ENCODE measurements at regions not wholly inside any gene's neighbourhood (a gene's known extent, or its start where the extent isn't known, plus 50 kb on each side); places are given as distances from the start of the nearest gene placed in this dataset.

- no peak for DNase-seq (ENCODE audit: low read depth)
- H3K4me3 ChIP-seq (ENCODE audit: low read depth, low read length), result no peak overlapping the region
- TF ChIP-seq, protein P1, sequence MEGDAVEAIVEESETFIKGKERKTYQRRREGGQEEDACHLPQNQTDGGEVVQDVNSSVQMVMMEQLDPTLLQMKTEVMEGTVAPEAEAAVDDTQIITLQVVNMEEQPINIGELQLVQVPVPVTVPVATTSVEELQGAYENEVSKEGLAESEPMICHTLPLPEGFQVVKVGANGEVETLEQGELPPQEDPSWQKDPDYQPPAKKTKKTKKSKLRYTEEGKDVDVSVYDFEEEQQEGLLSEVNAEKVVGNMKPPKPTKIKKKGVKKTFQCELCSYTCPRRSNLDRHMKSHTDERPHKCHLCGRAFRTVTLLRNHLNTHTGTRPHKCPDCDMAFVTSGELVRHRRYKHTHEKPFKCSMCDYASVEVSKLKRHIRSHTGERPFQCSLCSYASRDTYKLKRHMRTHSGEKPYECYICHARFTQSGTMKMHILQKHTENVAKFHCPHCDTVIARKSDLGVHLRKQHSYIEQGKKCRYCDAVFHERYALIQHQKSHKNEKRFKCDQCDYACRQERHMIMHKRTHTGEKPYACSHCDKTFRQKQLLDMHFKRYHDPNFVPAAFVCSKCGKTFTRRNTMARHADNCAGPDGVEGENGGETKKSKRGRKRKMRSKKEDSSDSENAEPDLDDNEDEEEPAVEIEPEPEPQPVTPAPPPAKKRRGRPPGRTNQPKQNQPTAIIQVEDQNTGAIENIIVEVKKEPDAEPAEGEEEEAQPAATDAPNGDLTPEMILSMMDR (IDR thresholded peaks at IDR 0.05; ENCODE audit: insufficient read depth, low read length), result no peak
Observed at GRCh38 chr13:23955064-23955463, 57.8 kb upstream of the C1QTNF9B start.

DNA sequence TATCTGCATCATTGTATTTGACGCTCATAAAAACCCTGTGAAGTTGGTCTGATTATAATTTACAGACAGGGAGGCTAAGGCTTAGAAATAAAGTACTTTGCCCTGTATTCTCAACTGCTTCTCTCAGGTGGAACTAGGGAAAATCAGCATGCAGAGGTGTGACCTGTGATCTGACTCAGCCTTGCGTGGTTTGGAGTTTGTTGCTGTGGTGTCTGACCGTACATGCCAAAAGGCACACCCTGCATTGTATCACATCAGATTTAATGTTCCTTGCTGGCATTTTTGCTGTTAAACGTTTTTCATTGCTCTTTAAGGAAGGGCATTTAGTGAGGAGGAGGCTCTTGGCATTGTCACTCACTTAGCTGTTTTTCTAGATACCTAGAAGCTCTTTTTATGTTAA is 58.8 kb upstream of the C1QTNF9B start:
- TF ChIP-seq, protein P1 (IDR thresholded peaks at IDR 0.05; ENCODE audit: insufficient read depth, low read length), result no peak
- no peak overlapping the region for H3K4me3 ChIP-seq (ENCODE audit: low read depth, low read length)
- DNase-seq (ENCODE audit: low read depth), result peak; percentile 52

DNA sequence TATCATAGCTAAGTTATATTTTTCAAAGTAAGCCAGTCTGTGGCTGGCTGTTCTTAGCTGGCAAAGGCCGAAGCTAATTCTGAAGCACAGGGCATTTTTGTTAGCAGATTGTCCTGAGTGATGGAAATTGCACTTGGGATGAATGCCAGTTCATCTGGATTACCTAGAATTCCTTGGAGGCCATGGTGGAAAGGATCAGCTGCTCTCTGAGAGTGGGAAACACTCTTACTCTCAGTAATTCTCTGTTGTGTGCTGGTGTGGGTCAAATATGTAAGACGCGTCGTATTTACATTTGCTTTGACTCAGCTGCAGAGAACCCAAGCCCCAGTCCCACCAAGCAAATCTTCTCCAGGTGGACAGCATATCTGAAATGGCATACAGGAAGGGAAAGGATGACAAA is 60.7 kb upstream of the C1QTNF9B start:
- H3K4me3 ChIP-seq (ENCODE audit: low read depth, low read length), result no peak overlapping the region
- DNase-seq (ENCODE audit: low read depth), result no peak
- TF ChIP-seq, protein P1 (IDR thresholded peaks at IDR 0.05; ENCODE audit: insufficient read depth, low read length), result no peak

- no peak overlapping the region for H3K4me3 ChIP-seq (ENCODE audit: low read depth, low read length)
- peak; percentile 34 for DNase-seq (ENCODE audit: low read depth)
- TF ChIP-seq, protein P1 (IDR thresholded peaks at IDR 0.05; ENCODE audit: insufficient read depth, low read length), result no peak
Observed at GRCh38 chr13:23959231-23959862, 62.0 kb upstream of the C1QTNF9B start.

GRCh38 chr13:23960566-23961156 is 63.4 kb upstream of the C1QTNF9B start:
- DNase-seq (ENCODE audit: low read depth), result peak; percentile 61
- no peak overlapping the region for H3K4me3 ChIP-seq (ENCODE audit: low read depth, low read length)
- TF ChIP-seq, protein P1 (IDR thresholded peaks at IDR 0.05; ENCODE audit: insufficient read depth, low read length), result peak; percentile 88

DNA sequence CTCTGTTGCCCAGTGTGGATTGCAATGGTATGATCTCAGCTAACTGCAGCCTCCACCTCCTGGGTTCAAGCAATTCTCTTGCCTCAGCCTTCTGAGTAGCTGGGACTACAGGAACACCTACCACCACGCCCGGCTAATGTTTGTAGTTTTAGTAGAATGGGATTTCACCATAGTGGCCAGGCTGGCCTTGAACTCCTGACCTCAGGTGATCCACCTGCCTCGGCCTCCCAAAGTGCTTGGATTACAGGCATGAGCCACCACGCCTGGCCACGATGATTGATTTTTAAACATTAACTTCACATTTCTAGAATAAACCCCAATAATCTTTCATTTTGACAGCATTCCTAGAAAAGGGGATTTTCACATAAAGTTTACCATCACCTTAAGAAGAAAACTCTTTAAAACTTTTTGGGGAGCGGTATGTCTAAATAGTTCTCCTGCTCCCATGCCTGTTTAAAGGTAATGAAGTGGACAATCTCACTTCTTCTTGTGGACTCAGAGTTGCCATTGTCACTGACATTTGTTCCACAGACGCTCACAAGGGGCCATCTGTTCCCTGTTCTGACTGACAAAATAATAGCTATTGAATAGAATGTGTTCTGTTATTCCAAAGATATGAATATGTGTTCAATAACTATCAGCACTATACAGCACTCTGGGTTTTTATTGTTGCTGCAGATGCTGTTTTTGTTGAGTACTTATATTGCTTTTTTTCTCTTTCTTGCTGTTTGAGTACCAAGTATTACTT is 66.1 kb upstream of the C1QTNF9B start:
- no peak overlapping the region for H3K4me3 ChIP-seq (ENCODE audit: low read depth, low read length)
- TF ChIP-seq, protein P1 (IDR thresholded peaks at IDR 0.05; ENCODE audit: insufficient read depth, low read length), result no peak
- no peak for DNase-seq (ENCODE audit: low read depth)

All from fibroblast of the aortic adventitia (primary cell).